HL-60 (cell line): ENCODE measurements at regions not wholly inside any gene's neighbourhood (a gene's known extent, or its start where the extent isn't known, plus 50 kb on each side); places are given as distances from the start of the nearest gene placed in this dataset.

Experiments used
- DNase-seq, 2 experiments: peaks; one replicate each; pipeline ENCODE4 v3.0.0-alpha.2; 2010 to 2020; ENCODE audit warnings: low read depth in 1 of 2, low spot score in 1 of 2
- H3K27ac ChIP-seq: fragments of 250-450 bp; sonication (Bioruptor Pico); replicated peaks from 2 replicates; pipeline ENCODE4 v1.5.1; 2020; ENCODE audit warnings: mild to moderate bottlenecking, moderate library complexity
- H3K27me3 ChIP-seq: fragments of 250-450 bp; sonication (Bioruptor Pico); 2 replicates; pipeline ENCODE4 v1.5.1; 2021; ENCODE audit warnings: mild to moderate bottlenecking, moderate library complexity; ENCODE audit not compliant: insufficient read depth, poor library complexity, severe bottlenecking
- H3K4me3 ChIP-seq: replicated peaks from 2 replicates; pipeline ENCODE4 v1.5.1; 2011; ENCODE audit warnings: mild to moderate bottlenecking, control low read depth, low read length; ENCODE audit not compliant: insufficient read depth
- CTCF ChIP-seq: IDR thresholded peaks from one replicate; pipeline ENCODE4 v1.5.1; 2011; ENCODE audit warnings: low read length, control low read depth, inconsistent platforms; ENCODE audit not compliant: insufficient read depth
- GABPA ChIP-seq: IDR thresholded peaks from 2 replicates; pipeline ENCODE4 v1.6.1; 2012; ENCODE audit warnings: low read depth
- POLR2AphosphoS5 ChIP-seq: IDR thresholded peaks from 2 replicates; pipeline ENCODE4 v1.6.1; 2012; ENCODE audit warnings: low read depth
- REST ChIP-seq: IDR thresholded peaks from 2 replicates; pipeline ENCODE4 v1.6.1; 2012; ENCODE audit warnings: low read depth; ENCODE audit not compliant: insufficient replicate concordance
- SPI1 ChIP-seq: IDR thresholded peaks from 2 replicates; pipeline ENCODE4 v1.6.1; 2012; ENCODE audit warnings: low read depth, mild to moderate bottlenecking, borderline replicate concordance

- no peak for TF ChIP-seq SPI1
- Histone ChIP-seq H3K27ac (no peak overlapping the region), H3K27me3 (no peaks in the 10 kb centered on the region), H3K4me3 (no peak overlapping the region)
- DNase-seq = no peak
Measured at GRCh38 chr21:16775076-16775475, 737.8 kb upstream of the CXADR start.

GRCh38 chr21:16777041-16777720, 735.7 kb upstream of the CXADR start:
- H3K4me3 ChIP-seq = no peak overlapping the region
- TF ChIP-seq GABPA = no peak
- TF ChIP-seq POLR2AphosphoS5 = no peak
- TF ChIP-seq REST = no peak
- no peak for TF ChIP-seq SPI1
- TF ChIP-seq CTCF = no peak

GRCh38 chr21:16788584-16788983, 724.3 kb upstream of the CXADR start:
- no peak for DNase-seq
- no peak for TF ChIP-seq CTCF
- TF ChIP-seq SPI1 = no peak
- TF ChIP-seq REST = no peak
- no peak for TF ChIP-seq GABPA
- TF ChIP-seq POLR2AphosphoS5 = no peak
- no peak overlapping the region for H3K4me3 ChIP-seq
- H3K27me3 ChIP-seq = no peaks in the 10 kb centered on the region
- H3K27ac ChIP-seq = no peak overlapping the region

More at GRCh38 chr21:16777041-16777720, 735.7 kb upstream of the CXADR start:
- DNase-seq = no peak
- H3K27me3 ChIP-seq = no peaks in the 10 kb centered on the region
- no peak overlapping the region for H3K27ac ChIP-seq

GRCh38 chr21:16789636-16790035, 723.2 kb upstream of the CXADR start:
- Histone ChIP-seq H3K27ac (no peak overlapping the region), H3K27me3 (no peaks in the 10 kb centered on the region), H3K4me3 (no peak overlapping the region)
- DNase-seq = no peak
- TF ChIP-seq REST (no peak), POLR2AphosphoS5 (no peak), CTCF (no peak), GABPA (no peak)
